ENCODE measurements at regions not wholly inside any gene's neighbourhood (a gene's known extent, or its start where the extent isn't known, plus 50 kb on each side); places are given as distances from the start of the nearest gene placed in this dataset.
"Not testable (repeated sequence)": the region's sequence is repeated elsewhere in the genome, so short reads cannot be mapped to it uniquely, and the experiment has no call there.

DNA sequence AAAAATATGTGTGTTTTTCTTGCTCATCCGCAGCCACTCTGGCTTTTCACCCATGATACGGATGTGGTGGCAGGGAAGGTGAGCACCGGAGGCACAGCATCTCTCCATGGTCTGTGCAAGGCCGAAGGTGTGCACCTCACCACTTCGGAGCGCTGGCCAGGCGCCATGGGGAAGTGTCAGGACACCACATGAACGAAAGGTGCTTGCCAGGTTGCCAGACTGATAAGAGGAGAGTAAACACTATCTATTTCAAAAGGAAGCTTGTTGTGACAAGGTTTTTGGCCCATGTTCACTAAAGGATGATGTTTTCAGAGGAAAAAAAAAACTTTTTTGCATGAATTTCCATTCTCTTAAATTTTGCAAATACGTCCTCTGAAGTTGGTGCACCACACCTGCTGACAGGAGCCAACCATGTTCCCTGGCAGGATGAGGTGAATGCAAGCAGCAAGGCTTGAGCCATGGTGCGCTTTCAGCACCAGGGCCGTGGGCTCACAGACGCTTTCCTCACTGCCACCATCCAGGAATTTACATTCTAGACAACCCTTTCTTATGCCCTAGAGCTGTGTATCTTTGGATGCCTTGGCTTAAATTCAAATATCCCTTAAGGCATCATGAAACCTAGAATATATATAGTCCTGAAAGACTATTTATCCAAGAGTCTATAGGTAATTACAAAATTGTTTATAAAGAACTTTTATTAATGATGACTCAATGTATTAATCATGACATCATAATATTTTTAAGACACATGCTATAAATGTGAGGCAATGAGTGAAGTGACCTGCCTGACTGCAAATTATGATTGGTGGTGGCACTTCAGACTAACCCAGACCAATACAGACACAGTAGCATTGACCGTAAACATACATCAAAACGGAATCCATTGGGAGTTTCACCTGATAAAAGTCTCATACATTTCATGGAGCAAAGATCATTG, 234.5 kb downstream of the TFAP2A start:
- Histone ChIP-seq H3K4me1 (ENCODE audit: control insufficient read depth in 2 of 2, insufficient read depth in 2 of 2, low read length in 2 of 2) (no peaks in the 10 kb centered on the region), H3K4me3 (ENCODE audit: low read length in 2 of 2) (no peak overlapping the region), H3K27me3 (ENCODE audit: control insufficient read depth in 2 of 2, insufficient read depth in 1 of 2, low read length in 1 of 2) (no peaks in the 10 kb centered on the region), H3K27ac (ENCODE audit: low read depth in 1 of 2, low read length in 1 of 2) (no peak overlapping the region), H3K9me3 (ENCODE audit: control insufficient read depth in 2 of 2, insufficient read depth in 1 of 2, low read length in 1 of 2) (no peaks in the 10 kb centered on the region), H3K36me3 (ENCODE audit: control insufficient read depth in 2 of 2, insufficient read depth in 2 of 2, low read length in 1 of 2) (no peaks in the 10 kb centered on the region)
- WGBS: 89% methylated on average over 14 of the region's 14 CpGs
- peak in 1 of 9 donors; percentile 2 for DNase-seq (ENCODE audit: low read depth in 6 of 9, low spot score in 9 of 9)

DNA sequence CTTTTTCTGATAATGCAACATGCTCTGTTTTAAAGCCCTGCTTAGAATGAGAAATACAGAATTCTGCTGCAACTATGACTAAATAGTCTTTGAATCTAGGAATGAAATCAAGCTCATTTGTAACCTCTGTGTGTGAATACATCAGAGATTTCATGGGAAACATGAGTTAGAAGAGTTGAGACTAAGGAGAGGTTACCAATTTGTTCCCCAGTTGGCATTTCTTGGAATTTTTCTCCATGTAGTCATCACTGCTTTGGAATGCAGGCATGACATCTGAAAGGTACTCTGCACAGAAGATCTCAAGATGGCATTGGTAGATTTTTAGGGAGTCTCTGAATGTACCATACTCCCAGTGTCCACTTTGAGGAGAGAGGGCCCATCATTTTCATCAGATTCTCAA, 237.2 kb downstream of the TFAP2A start:
- Histone ChIP-seq H3K36me3 (ENCODE audit: control insufficient read depth in 2 of 2, insufficient read depth in 2 of 2, low read length in 1 of 2) (no peaks in the 10 kb centered on the region), H3K27me3 (ENCODE audit: control insufficient read depth in 2 of 2, insufficient read depth in 1 of 2, low read length in 1 of 2) (no peaks in the 10 kb centered on the region), H3K27ac (ENCODE audit: low read depth in 1 of 2, low read length in 1 of 2) (no peak overlapping the region), H3K9me3 (ENCODE audit: control insufficient read depth in 2 of 2, insufficient read depth in 1 of 2, low read length in 1 of 2) (peaks cover 0 to 4% of the 10 kb centered on the region in 2 donors), H3K4me1 (ENCODE audit: control insufficient read depth in 2 of 2, insufficient read depth in 2 of 2, low read length in 2 of 2) (no peaks in the 10 kb centered on the region), H3K4me3 (ENCODE audit: low read length in 2 of 2) (no peak overlapping the region)
- no peak for DNase-seq (ENCODE audit: low read depth in 6 of 9, low spot score in 9 of 9)

- H3K4me1 ChIP-seq (ENCODE audit: control insufficient read depth in 2 of 2, insufficient read depth in 2 of 2, low read length in 2 of 2): no peaks in the 10 kb centered on the region
- no peaks in the 10 kb centered on the region for H3K36me3 ChIP-seq (ENCODE audit: control insufficient read depth in 2 of 2, insufficient read depth in 2 of 2, low read length in 1 of 2)
- H3K27me3 ChIP-seq (ENCODE audit: control insufficient read depth in 2 of 2, insufficient read depth in 1 of 2, low read length in 1 of 2): no peaks in the 10 kb centered on the region
- no peak overlapping the region for H3K27ac ChIP-seq (ENCODE audit: low read depth in 1 of 2, low read length in 1 of 2)
- H3K9me3 ChIP-seq (ENCODE audit: control insufficient read depth in 2 of 2, insufficient read depth in 1 of 2, low read length in 1 of 2): peaks cover 0 to 7% of the 10 kb centered on the region in 2 donors
- H3K4me3 ChIP-seq (ENCODE audit: low read length in 2 of 2): no peak overlapping the region
- DNase-seq (ENCODE audit: low read depth in 6 of 9, low spot score in 9 of 9): no peak
Observed at GRCh38 chr6:10175362-10175761, 239.5 kb downstream of the TFAP2A start.

GRCh38 chr6:10174761-10175160, 240.1 kb downstream of the TFAP2A start:
- Histone ChIP-seq H3K4me1 (ENCODE audit: control insufficient read depth in 2 of 2, insufficient read depth in 2 of 2, low read length in 2 of 2) (no peaks in the 10 kb centered on the region), H3K4me3 (ENCODE audit: low read length in 2 of 2) (no peak overlapping the region), H3K27ac (ENCODE audit: low read depth in 1 of 2, low read length in 1 of 2) (no peak overlapping the region), H3K9me3 (ENCODE audit: control insufficient read depth in 2 of 2, insufficient read depth in 1 of 2, low read length in 1 of 2) (peaks cover 0 to 7% of the 10 kb centered on the region in 2 donors), H3K27me3 (ENCODE audit: control insufficient read depth in 2 of 2, insufficient read depth in 1 of 2, low read length in 1 of 2) (no peaks in the 10 kb centered on the region), H3K36me3 (ENCODE audit: control insufficient read depth in 2 of 2, insufficient read depth in 2 of 2, low read length in 1 of 2) (no peaks in the 10 kb centered on the region)
- 97% methylated on average over 6 of the region's 6 CpGs for WGBS
- DNase-seq (ENCODE audit: low read depth in 6 of 9, low spot score in 9 of 9): no peak

- Histone ChIP-seq H3K36me3 (ENCODE audit: control insufficient read depth in 2 of 2, insufficient read depth in 2 of 2, low read length in 1 of 2) (no peaks in the 10 kb centered on the region), H3K27me3 (ENCODE audit: control insufficient read depth in 2 of 2, insufficient read depth in 1 of 2, low read length in 1 of 2) (no peaks in the 10 kb centered on the region), H3K27ac (ENCODE audit: low read depth in 1 of 2, low read length in 1 of 2) (no peak overlapping the region), H3K4me3 (ENCODE audit: low read length in 2 of 2) (no peak overlapping the region), H3K9me3 (ENCODE audit: control insufficient read depth in 2 of 2, insufficient read depth in 1 of 2, low read length in 1 of 2) (peaks cover 0 to 7% of the 10 kb centered on the region in 2 donors), H3K4me1 (ENCODE audit: control insufficient read depth in 2 of 2, insufficient read depth in 2 of 2, low read length in 2 of 2) (no peaks in the 10 kb centered on the region)
- WGBS: 98% methylated on average over 3 of the region's 3 CpGs
- DNase-seq (ENCODE audit: low read depth in 6 of 9, low spot score in 9 of 9): no peak
Observed at GRCh38 chr6:10174056-10174455, 240.8 kb downstream of the TFAP2A start.

GRCh38 chr6:10171706-10172105, 243.2 kb downstream of the TFAP2A start:
- not testable (repeated sequence) for DNase-seq (ENCODE audit: low read depth in 6 of 9, low spot score in 9 of 9); H3K4me1 ChIP-seq (ENCODE audit: control insufficient read depth in 2 of 2, insufficient read depth in 2 of 2, low read length in 2 of 2); H3K36me3 ChIP-seq (ENCODE audit: control insufficient read depth in 2 of 2, insufficient read depth in 2 of 2, low read length in 1 of 2); H3K27ac ChIP-seq (ENCODE audit: low read depth in 1 of 2, low read length in 1 of 2); H3K9me3 ChIP-seq (ENCODE audit: control insufficient read depth in 2 of 2, insufficient read depth in 1 of 2, low read length in 1 of 2); H3K27me3 ChIP-seq (ENCODE audit: control insufficient read depth in 2 of 2, insufficient read depth in 1 of 2, low read length in 1 of 2); H3K4me3 ChIP-seq (ENCODE audit: low read length in 2 of 2)
- WGBS: 95% methylated on average over 29 of the region's 29 CpGs

DNA sequence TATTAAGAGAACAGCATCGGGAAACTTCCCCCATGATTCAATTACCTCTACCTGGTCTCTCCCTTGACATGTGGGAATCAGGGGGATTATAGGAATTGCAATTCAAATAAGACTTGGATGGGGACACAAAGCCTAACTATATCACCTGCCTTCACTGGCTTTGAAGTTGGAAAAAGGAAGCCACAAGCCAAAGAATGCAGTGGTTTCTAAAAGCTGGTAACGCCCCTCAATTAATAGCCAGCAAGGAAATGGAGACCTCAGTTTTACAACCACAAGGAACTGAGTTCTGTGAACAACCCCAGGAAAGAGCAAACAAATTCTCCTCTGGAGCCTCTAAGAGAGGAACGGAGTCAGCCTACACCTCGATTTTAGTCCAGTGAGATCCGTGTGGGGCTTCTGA, 244.1 kb downstream of the TFAP2A start:
- Histone ChIP-seq H3K27me3 (ENCODE audit: control insufficient read depth in 2 of 2, insufficient read depth in 1 of 2, low read length in 1 of 2) (no peaks in the 10 kb centered on the region), H3K4me3 (ENCODE audit: low read length in 2 of 2) (no peak overlapping the region), H3K27ac (ENCODE audit: low read depth in 1 of 2, low read length in 1 of 2) (no peak overlapping the region), H3K36me3 (ENCODE audit: control insufficient read depth in 2 of 2, insufficient read depth in 2 of 2, low read length in 1 of 2) (no peaks in the 10 kb centered on the region), H3K4me1 (ENCODE audit: control insufficient read depth in 2 of 2, insufficient read depth in 2 of 2, low read length in 2 of 2) (no peaks in the 10 kb centered on the region), H3K9me3 (ENCODE audit: control insufficient read depth in 2 of 2, insufficient read depth in 1 of 2, low read length in 1 of 2) (peaks cover 0 to 7% of the 10 kb centered on the region in 2 donors)
- DNase-seq (ENCODE audit: low read depth in 6 of 9, low spot score in 9 of 9): no peak
- 77% methylated on average over 5 of the region's 5 CpGs for WGBS

DNA sequence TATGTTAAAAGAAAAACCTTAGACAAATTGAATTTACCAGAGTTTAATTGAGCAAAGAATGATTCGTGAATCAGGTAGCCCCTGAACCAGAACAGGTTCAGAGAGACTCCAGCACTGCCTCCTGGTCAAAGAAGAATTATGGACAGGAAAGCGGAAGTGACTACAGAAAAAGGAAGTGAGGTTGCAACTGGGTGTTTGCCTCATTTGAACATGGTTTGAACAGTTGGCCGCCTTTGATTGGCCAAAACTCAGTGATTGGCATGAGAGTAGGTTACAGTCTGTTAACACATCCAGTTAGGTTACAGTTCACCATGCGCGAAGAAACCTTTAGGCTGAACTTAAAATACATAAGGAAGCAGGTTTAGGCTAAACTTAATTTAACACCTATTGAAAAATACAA, 248.8 kb downstream of the TFAP2A start:
- H3K27ac ChIP-seq (ENCODE audit: low read depth in 1 of 2, low read length in 1 of 2): no peak overlapping the region
- H3K4me1 ChIP-seq (ENCODE audit: control insufficient read depth in 2 of 2, insufficient read depth in 2 of 2, low read length in 2 of 2): no peaks in the 10 kb centered on the region
- 87% methylated on average over 5 of the region's 5 CpGs for WGBS
- H3K36me3 ChIP-seq (ENCODE audit: control insufficient read depth in 2 of 2, insufficient read depth in 2 of 2, low read length in 1 of 2): no peaks in the 10 kb centered on the region
- H3K27me3 ChIP-seq (ENCODE audit: control insufficient read depth in 2 of 2, insufficient read depth in 1 of 2, low read length in 1 of 2): no peaks in the 10 kb centered on the region
- no peaks in the 10 kb centered on the region for H3K9me3 ChIP-seq (ENCODE audit: control insufficient read depth in 2 of 2, insufficient read depth in 1 of 2, low read length in 1 of 2)
- H3K4me3 ChIP-seq (ENCODE audit: low read length in 2 of 2): no peak overlapping the region
- no peak for DNase-seq (ENCODE audit: low read depth in 6 of 9, low spot score in 9 of 9)

DNA sequence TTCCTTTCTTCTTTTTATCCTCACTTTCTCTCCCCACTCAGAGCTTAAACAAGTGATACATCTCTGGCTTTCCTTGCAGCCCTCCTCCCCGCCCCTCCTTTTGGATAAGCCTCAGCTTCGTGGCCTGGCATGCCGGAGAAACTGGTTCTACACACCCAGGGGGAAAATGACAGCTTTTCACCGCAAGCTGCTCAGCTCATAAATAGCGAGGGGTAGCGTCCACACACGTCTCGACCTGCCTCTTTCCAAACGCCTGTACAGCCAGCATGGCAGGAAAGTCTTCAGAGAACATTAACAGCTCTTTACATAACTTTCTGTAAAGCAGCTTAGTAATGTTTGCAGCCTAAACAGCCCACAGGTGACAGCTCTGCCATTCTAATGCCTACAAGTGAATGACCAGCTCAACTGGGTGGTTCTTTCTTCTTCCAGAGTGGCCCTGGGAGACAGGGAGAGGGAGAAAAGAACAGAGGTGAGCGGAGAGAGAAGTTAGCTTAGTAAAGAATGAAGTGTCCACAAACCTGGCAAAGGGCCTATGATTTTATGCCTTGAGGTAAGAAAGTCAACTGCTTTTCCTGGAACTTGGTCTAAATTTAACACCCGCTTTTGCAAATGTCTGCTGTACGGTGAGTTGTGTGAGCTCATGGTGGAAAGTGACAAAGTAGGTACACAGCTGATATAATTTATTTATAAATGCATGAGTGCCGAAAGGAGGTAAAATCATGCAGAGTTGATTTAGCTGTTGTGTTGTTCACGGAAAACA, 251.5 kb downstream of the TFAP2A start:
- Histone ChIP-seq H3K4me3 (ENCODE audit: low read length in 2 of 2) (no peak overlapping the region), H3K27me3 (ENCODE audit: control insufficient read depth in 2 of 2, insufficient read depth in 1 of 2, low read length in 1 of 2) (no peaks in the 10 kb centered on the region), H3K27ac (ENCODE audit: low read depth in 1 of 2, low read length in 1 of 2) (peak overlapping the region in 1 of 2 donors; percentile 79), H3K4me1 (ENCODE audit: control insufficient read depth in 2 of 2, insufficient read depth in 2 of 2, low read length in 2 of 2) (no peaks in the 10 kb centered on the region), H3K9me3 (ENCODE audit: control insufficient read depth in 2 of 2, insufficient read depth in 1 of 2, low read length in 1 of 2) (no peaks in the 10 kb centered on the region), H3K36me3 (ENCODE audit: control insufficient read depth in 2 of 2, insufficient read depth in 2 of 2, low read length in 1 of 2) (no peaks in the 10 kb centered on the region)
- WGBS: 72% methylated on average over 14 of the region's 14 CpGs
- DNase-seq (ENCODE audit: low read depth in 6 of 9, low spot score in 9 of 9): peak in 3 of 9 donors; percentile 3 to 22 (median 7)

Measured in thymus (tissue), 11 donors.